ENCODE measurements at regions not wholly inside any gene's neighbourhood (a gene's known extent, or its start where the extent isn't known, plus 50 kb on each side); places are given as distances from the start of the nearest gene placed in this dataset.

DNA sequence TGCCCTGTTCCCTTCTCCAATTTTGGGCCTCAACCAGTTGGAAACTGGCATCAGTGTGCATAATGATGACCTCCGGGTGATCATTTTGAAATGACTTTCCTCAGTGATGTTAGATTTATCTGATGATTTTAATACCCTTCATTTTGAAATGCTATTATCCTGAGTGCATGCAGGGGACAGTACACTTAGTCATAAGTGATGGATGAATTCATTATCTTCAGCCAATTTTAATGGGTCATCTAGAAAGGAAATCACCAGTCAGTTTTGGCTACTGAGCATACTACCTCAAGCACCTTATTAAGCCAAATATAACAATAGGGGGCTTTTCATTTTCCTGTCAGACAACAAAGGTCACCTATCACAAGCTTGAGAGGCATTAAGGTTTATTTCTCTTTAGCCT is 118.5 kb upstream of the MIR17HG start:
- Histone ChIP-seq H3K9me2 (ENCODE audit: insufficient read depth) (no peaks in the 10 kb centered on the region), H3K4me1 (ENCODE audit: insufficient read depth) (no peaks in the 10 kb centered on the region), H2AFZ (no peak overlapping the region), H3K4me2 (no peak overlapping the region), H3K4me3 (no peak overlapping the region), H3K79me2 (replicated peaks; ENCODE audit: insufficient read depth) (no peaks in the 10 kb centered on the region), H3K27ac (ENCODE audit: low read depth) (no peak overlapping the region), H3K36me3 (ENCODE audit: insufficient read depth) (no peaks in the 10 kb centered on the region), H3F3A (replicated peaks; ENCODE audit: low read depth) (no peaks in the 10 kb centered on the region), H3K27me3 (ENCODE audit: insufficient read depth) (no peaks in the 10 kb centered on the region), H4K20me1 (replicated peaks; ENCODE audit: insufficient read depth) (no peaks in the 10 kb centered on the region)
- H3K27me3 Mint-ChIP-seq (ENCODE audit: insufficient read depth, low read depth, poor library complexity), result no peaks in the 10 kb centered on the region
- peaks cover 4% of the 10 kb centered on the region; the same call in 2 of the 3 replicates for H3K4me1 Mint-ChIP-seq
- no peak overlapping the region for H3K27ac Mint-ChIP-seq
- no peak for DNase-seq (ENCODE audit: low spot score)
- no peak for TF ChIP-seq EZH2 (IDR thresholded peaks at IDR 0.05; ENCODE audit: low read depth, unreplicated experiment)
- TF ChIP-seq ZNF462 (CRISPR knock-in tag; IDR thresholded peaks at IDR 0.05), result no peak
- no peak for TF ChIP-seq REST (IDR thresholded peaks at IDR 0.05; ENCODE audit: unreplicated experiment)
- no peak for TF ChIP-seq POLR2AphosphoS5 (IDR thresholded peaks at IDR 0.05; ENCODE audit: low read depth)
- no peak for TF ChIP-seq ZNF331 (CRISPR knock-in tag; IDR thresholded peaks at IDR 0.05; ENCODE audit: low read depth)
- TF ChIP-seq JUNB (IDR thresholded peaks at IDR 0.05; ENCODE audit: unreplicated experiment), result no peak
- TF ChIP-seq, protein P1, sequence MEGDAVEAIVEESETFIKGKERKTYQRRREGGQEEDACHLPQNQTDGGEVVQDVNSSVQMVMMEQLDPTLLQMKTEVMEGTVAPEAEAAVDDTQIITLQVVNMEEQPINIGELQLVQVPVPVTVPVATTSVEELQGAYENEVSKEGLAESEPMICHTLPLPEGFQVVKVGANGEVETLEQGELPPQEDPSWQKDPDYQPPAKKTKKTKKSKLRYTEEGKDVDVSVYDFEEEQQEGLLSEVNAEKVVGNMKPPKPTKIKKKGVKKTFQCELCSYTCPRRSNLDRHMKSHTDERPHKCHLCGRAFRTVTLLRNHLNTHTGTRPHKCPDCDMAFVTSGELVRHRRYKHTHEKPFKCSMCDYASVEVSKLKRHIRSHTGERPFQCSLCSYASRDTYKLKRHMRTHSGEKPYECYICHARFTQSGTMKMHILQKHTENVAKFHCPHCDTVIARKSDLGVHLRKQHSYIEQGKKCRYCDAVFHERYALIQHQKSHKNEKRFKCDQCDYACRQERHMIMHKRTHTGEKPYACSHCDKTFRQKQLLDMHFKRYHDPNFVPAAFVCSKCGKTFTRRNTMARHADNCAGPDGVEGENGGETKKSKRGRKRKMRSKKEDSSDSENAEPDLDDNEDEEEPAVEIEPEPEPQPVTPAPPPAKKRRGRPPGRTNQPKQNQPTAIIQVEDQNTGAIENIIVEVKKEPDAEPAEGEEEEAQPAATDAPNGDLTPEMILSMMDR (conservative IDR thresholded peaks at IDR 0.05; ENCODE audit: low read depth in 2 of 2), result no peak
- no peak for TF ChIP-seq EZH2phosphoT487 (IDR thresholded peaks at IDR 0.05; ENCODE audit: unreplicated experiment)
- TF ChIP-seq CREB1 (CRISPR knock-in tag; IDR thresholded peaks at IDR 0.05; ENCODE audit: low read depth), result no peak
- no peak for TF ChIP-seq NANOG (IDR thresholded peaks at IDR 0.05; ENCODE audit: borderline replicate concordance)
- TF ChIP-seq STAT1 (IDR thresholded peaks at IDR 0.05; ENCODE audit: unreplicated experiment), result no peak
- no peak for TF ChIP-seq ZNF114 (CRISPR knock-in tag; IDR thresholded peaks at IDR 0.05)
- no peak for TF ChIP-seq ETS1 (IDR thresholded peaks at IDR 0.05)
- H3K9me3 Mint-ChIP-seq, result no peaks in the 10 kb centered on the region
- no peak for ATAC-seq
- H3K4me3 Mint-ChIP-seq, result no peak overlapping the region
- H3K36me3 Mint-ChIP-seq (ENCODE audit: low read depth), result no peaks in the 10 kb centered on the region

Data from GM23338 (cell line).